Liver (tissue), 3 donors: ENCODE measurements at regions not wholly inside any gene's neighbourhood (a gene's known extent, or its start where the extent isn't known, plus 50 kb on each side); places are given as distances from the start of the nearest gene placed in this dataset.

ENCODE experiments used
- ATF3 ChIP-seq: IDR thresholded peaks from 2 replicates; pipeline ENCODE4 v1.6.1; 2016; ENCODE audit warnings: antibody characterized with exemption
- CTCF ChIP-seq: fragments of 150-350 bp; IDR thresholded peaks from 2 replicates; pipeline ENCODE4 v1.5.1; 2017; ENCODE audit warnings: improper control_type of control experiment, low read depth, low read length; ENCODE audit not compliant: missing input control
- FOXA2 ChIP-seq: IDR thresholded peaks from 2 replicates; pipeline ENCODE4 v1.6.1; 2016; ENCODE audit warnings: antibody characterized with exemption
- JUND ChIP-seq, 2 donors: IDR thresholded peaks; 2 replicates each; pipeline ENCODE4 v1.6.1; 2016; ENCODE audit warnings: antibody characterized with exemption in 2 of 2
- RAD21 ChIP-seq, 2 donors: IDR thresholded peaks; 2 replicates each; pipeline ENCODE4 v1.6.1; 2016; ENCODE audit warnings: antibody characterized with exemption in 2 of 2, mild to moderate bottlenecking in 2 of 2
- REST ChIP-seq: IDR thresholded peaks from 2 replicates; pipeline ENCODE4 v1.6.1; 2016; ENCODE audit warnings: antibody characterized with exemption, mild to moderate bottlenecking
- SP1 ChIP-seq: IDR thresholded peaks from 2 replicates; pipeline ENCODE4 v1.6.1; 2018; ENCODE audit warnings: antibody characterized with exemption, mild to moderate bottlenecking
- YY1 ChIP-seq: IDR thresholded peaks from 2 replicates; pipeline ENCODE4 v1.6.1; 2016; ENCODE audit warnings: antibody characterized with exemption, mild to moderate bottlenecking
- TF ChIP-seq, protein P1 (sequence below): IDR thresholded peaks from 2 replicates; pipeline ENCODE4 v1.6.1; 2016; ENCODE audit warnings: antibody characterized with exemption
- TF ChIP-seq, protein P2 (sequence below): IDR thresholded peaks from 2 replicates; pipeline ENCODE4 v1.6.1; 2016; ENCODE audit warnings: antibody characterized with exemption
- donor health status: healthy.
- donor health status: healthy.

GRCh38 chr11:11045156-11045930, 187.5 kb upstream of the ZBED5 start:
- TF ChIP-seq RAD21 (IDR thresholded peaks at IDR 0.05): no peak
- TF ChIP-seq REST: no peak
- TF ChIP-seq, protein P1, sequence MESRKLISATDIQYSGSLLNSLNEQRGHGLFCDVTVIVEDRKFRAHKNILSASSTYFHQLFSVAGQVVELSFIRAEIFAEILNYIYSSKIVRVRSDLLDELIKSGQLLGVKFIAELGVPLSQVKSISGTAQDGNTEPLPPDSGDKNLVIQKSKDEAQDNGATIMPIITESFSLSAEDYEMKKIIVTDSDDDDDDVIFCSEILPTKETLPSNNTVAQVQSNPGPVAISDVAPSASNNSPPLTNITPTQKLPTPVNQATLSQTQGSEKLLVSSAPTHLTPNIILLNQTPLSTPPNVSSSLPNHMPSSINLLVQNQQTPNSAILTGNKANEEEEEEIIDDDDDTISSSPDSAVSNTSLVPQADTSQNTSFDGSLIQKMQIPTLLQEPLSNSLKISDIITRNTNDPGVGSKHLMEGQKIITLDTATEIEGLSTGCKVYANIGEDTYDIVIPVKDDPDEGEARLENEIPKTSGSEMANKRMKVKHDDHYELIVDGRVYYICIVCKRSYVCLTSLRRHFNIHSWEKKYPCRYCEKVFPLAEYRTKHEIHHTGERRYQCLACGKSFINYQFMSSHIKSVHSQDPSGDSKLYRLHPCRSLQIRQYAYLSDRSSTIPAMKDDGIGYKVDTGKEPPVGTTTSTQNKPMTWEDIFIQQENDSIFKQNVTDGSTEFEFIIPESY: no peak
- no peak for TF ChIP-seq CTCF
- TF ChIP-seq, protein P2, sequence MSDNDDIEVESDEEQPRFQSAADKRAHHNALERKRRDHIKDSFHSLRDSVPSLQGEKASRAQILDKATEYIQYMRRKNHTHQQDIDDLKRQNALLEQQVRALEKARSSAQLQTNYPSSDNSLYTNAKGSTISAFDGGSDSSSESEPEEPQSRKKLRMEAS: no peak
- TF ChIP-seq YY1: no peak
- TF ChIP-seq ATF3: no peak
- no peak for TF ChIP-seq SP1
- TF ChIP-seq JUND (IDR thresholded peaks at IDR 0.05): no peak
- no peak for TF ChIP-seq FOXA2
